Testis (tissue), 2 donors: ENCODE measurements at regions not wholly inside any gene's neighbourhood (a gene's known extent, or its start where the extent isn't known, plus 50 kb on each side); places are given as distances from the start of the nearest gene placed in this dataset.

Experiments used
- CTCF ChIP-seq, 3 experiments: fragments of 450-650 bp in 2 of 3; fragments of 200-600 bp in 1 of 3; sonication (generic) in 1 of 3; IDR thresholded peaks; one replicate each; pipeline ENCODE4 v1.5.1; 2016 to 2019; ENCODE audit warnings: antibody characterized with exemption in 3 of 3, mild to moderate bottlenecking in 2 of 3, moderate library complexity in 1 of 3
- POLR2A ChIP-seq: fragments of 450-650 bp; IDR thresholded peaks from one replicate; pipeline ENCODE4 v1.6.1; 2017; ENCODE audit warnings: antibody characterized with exemption, mild to moderate bottlenecking, moderate library complexity

- TF ChIP-seq CTCF (IDR thresholded peaks at IDR 0.05) (no peak), POLR2A (no peak)
Observed at GRCh38 chr2:120501591-120501990, 155.7 kb downstream of the INHBB start.
